ENCODE measurements at regions not wholly inside any gene's neighbourhood (a gene's known extent, or its start where the extent isn't known, plus 50 kb on each side); places are given as distances from the start of the nearest gene placed in this dataset.

- DNase-seq (ENCODE audit: insufficient read length, low spot score) (no peak), FAIRE-seq (no peak)
- TF ChIP-seq POU2F2 (IDR thresholded peaks at IDR 0.05; ENCODE audit: low read depth, low read length) (no peak), POLR2A (IDR thresholded peaks at IDR 0.05; ENCODE audit: low read depth, low read length) (no peak), PAX5 (IDR thresholded peaks at IDR 0.05; ENCODE audit: insufficient read depth, low read length, severe bottlenecking) (no peak), SPI1 (IDR thresholded peaks at IDR 0.05; ENCODE audit: low read depth, low read length) (no peak), POLR2AphosphoS5 (IDR thresholded peaks at IDR 0.05; ENCODE audit: low read depth, low read length) (no peak), TAF1 (IDR thresholded peaks at IDR 0.05; ENCODE audit: low read depth, low read length) (no peak)
Observed at GRCh38 chr14:58787592-58787991, 149.8 kb downstream of the DACT1 start.

DNA sequence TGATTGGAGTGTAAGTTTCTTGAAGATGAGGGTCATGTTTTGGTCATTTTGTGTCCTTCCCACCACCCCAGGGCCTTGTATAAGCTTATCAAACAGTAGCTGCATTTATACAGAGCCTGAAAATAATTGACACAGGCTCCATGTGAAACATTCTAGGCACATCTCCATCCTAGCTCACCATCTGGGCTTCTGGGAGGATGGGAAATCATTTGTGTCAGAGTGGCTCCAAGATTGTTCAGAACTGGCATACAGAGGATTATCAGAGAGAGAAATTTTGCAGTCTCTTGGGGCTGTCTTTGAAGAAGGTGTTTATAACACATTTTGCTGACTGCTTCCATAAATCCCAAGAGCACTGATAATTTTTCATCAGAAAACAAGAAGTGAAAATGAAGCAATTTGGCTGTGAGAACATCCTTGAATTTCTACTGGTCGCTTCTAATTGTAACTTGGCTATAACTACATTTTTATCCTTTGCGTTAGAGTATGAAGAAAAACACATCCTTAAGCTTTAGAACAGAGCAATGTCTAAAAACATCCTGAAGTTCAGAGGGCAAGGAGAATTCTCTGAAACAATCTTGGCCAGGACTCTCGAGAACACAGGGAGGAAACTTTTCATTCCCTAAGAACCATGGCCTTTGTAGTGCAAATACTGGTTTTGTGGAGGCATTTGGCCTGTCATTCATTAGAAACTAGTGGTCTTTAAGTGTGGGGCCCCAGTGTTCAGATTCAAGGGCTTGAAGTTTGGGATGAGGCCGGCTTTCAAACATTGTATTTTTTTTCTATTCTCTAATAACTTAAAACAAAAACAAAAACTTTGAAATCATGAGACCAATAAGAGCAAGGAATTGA, 151.1 kb downstream of the DACT1 start:
- FAIRE-seq: no peak

DNA sequence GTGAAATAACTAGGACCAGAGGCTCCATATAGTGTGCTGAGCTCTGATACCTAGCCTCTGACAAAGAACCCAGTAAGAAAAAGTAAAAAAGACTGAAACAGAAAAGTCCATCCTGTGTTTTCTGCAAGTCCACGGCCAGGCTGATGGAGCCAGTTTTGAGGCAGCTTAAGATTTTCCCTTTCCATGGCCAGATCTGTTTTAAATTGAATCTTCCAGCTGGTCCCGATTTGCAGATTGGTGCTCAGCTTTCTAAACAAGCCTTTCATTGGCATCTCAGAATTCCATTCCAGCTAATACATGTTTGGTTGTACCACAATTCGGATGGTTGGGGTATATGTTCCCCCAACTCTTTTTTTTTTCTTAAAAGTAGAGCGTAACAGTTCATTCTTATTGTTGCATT, 152.0 kb downstream of the DACT1 start:
- no peak for FAIRE-seq
- DNase-seq (ENCODE audit: insufficient read length, low spot score): no peak
- TF ChIP-seq TAF1 (IDR thresholded peaks at IDR 0.05; ENCODE audit: low read depth, low read length): no peak
- no peak for TF ChIP-seq POLR2A (IDR thresholded peaks at IDR 0.05; ENCODE audit: low read depth, low read length)
- TF ChIP-seq POLR2AphosphoS5 (IDR thresholded peaks at IDR 0.05; ENCODE audit: low read depth, low read length): no peak
- TF ChIP-seq SPI1 (IDR thresholded peaks at IDR 0.05; ENCODE audit: low read depth, low read length): no peak
- no peak for TF ChIP-seq POU2F2 (IDR thresholded peaks at IDR 0.05; ENCODE audit: low read depth, low read length)
- TF ChIP-seq PAX5 (IDR thresholded peaks at IDR 0.05; ENCODE audit: insufficient read depth, low read length, severe bottlenecking): no peak

More for the DNA sequence above, 151.1 kb downstream of the DACT1 start:
- DNase-seq (ENCODE audit: insufficient read length, low spot score): no peak
- TF ChIP-seq POU2F2 (IDR thresholded peaks at IDR 0.05; ENCODE audit: low read depth, low read length): no peak
- TF ChIP-seq PAX5 (IDR thresholded peaks at IDR 0.05; ENCODE audit: insufficient read depth, low read length, severe bottlenecking): no peak
- TF ChIP-seq SPI1 (IDR thresholded peaks at IDR 0.05; ENCODE audit: low read depth, low read length): no peak
- no peak for TF ChIP-seq POLR2AphosphoS5 (IDR thresholded peaks at IDR 0.05; ENCODE audit: low read depth, low read length)
- no peak for TF ChIP-seq TAF1 (IDR thresholded peaks at IDR 0.05; ENCODE audit: low read depth, low read length)
- TF ChIP-seq POLR2A (IDR thresholded peaks at IDR 0.05; ENCODE audit: low read depth, low read length): no peak

- no peak for TF ChIP-seq POLR2A (IDR thresholded peaks at IDR 0.05; ENCODE audit: low read depth, low read length)
- no peak for TF ChIP-seq POU2F2 (IDR thresholded peaks at IDR 0.05; ENCODE audit: low read depth, low read length)
- no peak for TF ChIP-seq PAX5 (IDR thresholded peaks at IDR 0.05; ENCODE audit: insufficient read depth, low read length, severe bottlenecking)
- TF ChIP-seq POLR2AphosphoS5 (IDR thresholded peaks at IDR 0.05; ENCODE audit: low read depth, low read length): no peak
- TF ChIP-seq TAF1 (IDR thresholded peaks at IDR 0.05; ENCODE audit: low read depth, low read length): no peak
- TF ChIP-seq SPI1 (IDR thresholded peaks at IDR 0.05; ENCODE audit: low read depth, low read length): no peak
- DNase-seq (ENCODE audit: insufficient read length, low spot score): no peak
- FAIRE-seq: no peak
Observed at GRCh38 chr14:58792416-58792815, 154.7 kb downstream of the DACT1 start.

DNA sequence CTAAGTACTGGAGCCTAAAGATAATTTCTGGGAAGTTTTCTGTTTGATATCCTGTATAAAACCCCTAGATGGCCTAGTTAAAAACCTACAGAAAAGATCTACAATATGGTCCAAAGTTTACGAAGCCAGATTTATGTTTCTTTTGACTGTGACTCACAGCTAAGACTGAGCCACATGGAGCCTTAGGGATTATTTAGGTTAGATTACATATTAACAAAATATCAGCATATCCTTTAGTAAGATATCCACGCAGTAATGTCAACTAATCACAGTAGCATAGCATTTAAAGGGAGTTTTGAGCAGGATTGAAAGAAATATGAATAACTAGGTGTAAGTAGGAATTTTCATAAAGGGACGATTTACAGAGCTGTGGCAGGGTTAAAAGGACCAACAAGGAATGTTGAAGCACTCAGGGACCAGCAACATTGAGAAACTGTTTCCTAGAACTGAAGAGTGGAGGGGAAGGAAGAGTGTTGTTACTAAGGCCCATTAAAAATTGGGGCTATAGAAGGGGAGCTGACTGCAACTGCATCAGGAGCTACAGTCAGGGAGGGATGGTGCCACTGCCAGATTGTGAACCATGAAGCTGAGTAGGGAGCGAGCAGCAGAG, 155.5 kb downstream of the DACT1 start:
- TF ChIP-seq SPI1 (IDR thresholded peaks at IDR 0.05; ENCODE audit: low read depth, low read length): no peak
- no peak for TF ChIP-seq TAF1 (IDR thresholded peaks at IDR 0.05; ENCODE audit: low read depth, low read length)
- TF ChIP-seq POLR2AphosphoS5 (IDR thresholded peaks at IDR 0.05; ENCODE audit: low read depth, low read length): no peak
- TF ChIP-seq POLR2A (IDR thresholded peaks at IDR 0.05; ENCODE audit: low read depth, low read length): no peak
- no peak for TF ChIP-seq POU2F2 (IDR thresholded peaks at IDR 0.05; ENCODE audit: low read depth, low read length)
- no peak for TF ChIP-seq PAX5 (IDR thresholded peaks at IDR 0.05; ENCODE audit: insufficient read depth, low read length, severe bottlenecking)
- no peak for DNase-seq (ENCODE audit: insufficient read length, low spot score)
- FAIRE-seq: no peak

- no peak for FAIRE-seq
Observed at GRCh38 chr14:58794993-58795762, 157.4 kb downstream of the DACT1 start.

DNA sequence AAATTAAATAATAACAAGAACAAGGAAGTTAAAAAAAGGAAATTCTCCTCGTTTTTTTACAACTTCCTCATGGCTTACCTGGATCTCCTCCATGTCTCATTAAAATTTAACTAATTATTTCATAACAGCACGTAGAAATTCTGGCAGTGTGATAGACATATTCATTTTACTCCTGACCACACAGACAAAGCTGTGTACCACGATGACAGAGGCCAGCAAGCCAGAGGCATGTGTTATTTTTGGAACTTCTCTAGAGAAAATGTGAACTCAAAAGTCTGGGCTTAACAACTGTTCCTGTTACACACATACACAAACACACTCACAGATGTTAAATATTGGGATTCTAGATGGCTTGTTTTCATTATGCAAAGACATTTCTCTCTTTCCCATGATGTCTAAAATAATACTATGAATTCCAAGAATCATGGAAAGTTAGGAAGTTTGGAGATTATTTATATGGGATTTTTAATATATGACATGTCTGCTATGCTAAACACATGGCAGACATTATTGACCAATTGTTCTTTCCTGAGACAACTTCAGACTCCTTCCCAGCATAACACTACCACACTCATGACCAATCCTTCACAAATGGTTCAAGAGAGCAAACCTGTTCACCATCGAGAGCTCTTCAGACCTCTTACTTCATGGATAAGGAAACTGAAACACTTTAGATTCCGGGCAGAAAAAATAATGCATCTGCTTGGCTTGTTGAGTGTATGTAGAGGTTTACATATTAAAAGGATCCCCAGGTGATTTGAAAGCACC, 158.7 kb downstream of the DACT1 start:
- FAIRE-seq (no peak), DNase-seq (ENCODE audit: insufficient read length, low spot score) (no peak)
- TF ChIP-seq PAX5 (IDR thresholded peaks at IDR 0.05; ENCODE audit: insufficient read depth, low read length, severe bottlenecking) (no peak), POU2F2 (IDR thresholded peaks at IDR 0.05; ENCODE audit: low read depth, low read length) (no peak), POLR2A (IDR thresholded peaks at IDR 0.05; ENCODE audit: low read depth, low read length) (no peak), TAF1 (IDR thresholded peaks at IDR 0.05; ENCODE audit: low read depth, low read length) (no peak), POLR2AphosphoS5 (IDR thresholded peaks at IDR 0.05; ENCODE audit: low read depth, low read length) (no peak), SPI1 (IDR thresholded peaks at IDR 0.05; ENCODE audit: low read depth, low read length) (no peak)

More at GRCh38 chr14:58794993-58795762, 157.4 kb downstream of the DACT1 start:
- no peak for DNase-seq (ENCODE audit: insufficient read length, low spot score)
- TF ChIP-seq POLR2AphosphoS5 (IDR thresholded peaks at IDR 0.05; ENCODE audit: low read depth, low read length): no peak
- no peak for TF ChIP-seq SPI1 (IDR thresholded peaks at IDR 0.05; ENCODE audit: low read depth, low read length)

GRCh38 chr14:58797010-58797429, 159.3 kb downstream of the DACT1 start:
- no peak for FAIRE-seq
- DNase-seq (ENCODE audit: insufficient read length, low spot score): no peak
- TF ChIP-seq POU2F2 (IDR thresholded peaks at IDR 0.05; ENCODE audit: low read depth, low read length) (0 out of 2 replicates have a peak, but pooled peaks have one; percentile 34), TAF1 (IDR thresholded peaks at IDR 0.05; ENCODE audit: low read depth, low read length) (no peak)

GRCh38 chr14:58798173-58798572, 160.4 kb downstream of the DACT1 start:
- TF ChIP-seq TAF1 (IDR thresholded peaks at IDR 0.05; ENCODE audit: low read depth, low read length): no peak
- TF ChIP-seq POLR2A (IDR thresholded peaks at IDR 0.05; ENCODE audit: low read depth, low read length): no peak
- TF ChIP-seq SPI1 (IDR thresholded peaks at IDR 0.05; ENCODE audit: low read depth, low read length): no peak
- TF ChIP-seq POLR2AphosphoS5 (IDR thresholded peaks at IDR 0.05; ENCODE audit: low read depth, low read length): no peak
- no peak for TF ChIP-seq POU2F2 (IDR thresholded peaks at IDR 0.05; ENCODE audit: low read depth, low read length)
- TF ChIP-seq PAX5 (IDR thresholded peaks at IDR 0.05; ENCODE audit: insufficient read depth, low read length, severe bottlenecking): no peak
- DNase-seq (ENCODE audit: insufficient read length, low spot score): no peak
- no peak for FAIRE-seq
